Chondrocyte (in vitro differentiated cells): ENCODE measurements at regions not wholly inside any gene's neighbourhood (a gene's known extent, or its start where the extent isn't known, plus 50 kb on each side); places are given as distances from the start of the nearest gene placed in this dataset.

ENCODE experiments used
- DNase-seq: peaks from one replicate; pipeline ENCODE4 v3.0.0; 2021; ENCODE audit warnings: mixed read lengths, low spot score
- H3K27ac Mint-ChIP-seq: one replicate; pipeline ENCODE4 v1.8.0; 2021; ENCODE audit warnings: mild to moderate bottlenecking, moderate library complexity, mixed read lengths; ENCODE audit not compliant: unreplicated experiment
- H3K27me3 Mint-ChIP-seq: 2 replicates; pipeline ENCODE4 v1.8.0; 2021; ENCODE audit warnings: low read depth, mixed read lengths
- H3K36me3 Mint-ChIP-seq: 2 replicates; pipeline ENCODE4 v1.8.0; 2021; ENCODE audit warnings: low read depth, mixed read lengths
- H3K4me1 Mint-ChIP-seq: 2 replicates; pipeline ENCODE4 v1.8.0; 2021; ENCODE audit warnings: low read depth, mild to moderate bottlenecking, mixed read lengths
- H3K4me3 Mint-ChIP-seq: one replicate; pipeline ENCODE4 v1.8.0; 2021; ENCODE audit warnings: mild to moderate bottlenecking, moderate library complexity, mixed read lengths; ENCODE audit not compliant: unreplicated experiment
- H3K9me3 Mint-ChIP-seq: 2 replicates; pipeline ENCODE4 v1.8.0; 2021; ENCODE audit warnings: low read depth, mixed read lengths
- TF ChIP-seq, protein P1 (sequence below): fragments of 200-600 bp; sonication (generic); IDR thresholded peaks from 2 replicates; pipeline ENCODE4 v1.5.0; 2021; ENCODE audit warnings: antibody characterized with exemption, mild to moderate bottlenecking, moderate library complexity

DNA sequence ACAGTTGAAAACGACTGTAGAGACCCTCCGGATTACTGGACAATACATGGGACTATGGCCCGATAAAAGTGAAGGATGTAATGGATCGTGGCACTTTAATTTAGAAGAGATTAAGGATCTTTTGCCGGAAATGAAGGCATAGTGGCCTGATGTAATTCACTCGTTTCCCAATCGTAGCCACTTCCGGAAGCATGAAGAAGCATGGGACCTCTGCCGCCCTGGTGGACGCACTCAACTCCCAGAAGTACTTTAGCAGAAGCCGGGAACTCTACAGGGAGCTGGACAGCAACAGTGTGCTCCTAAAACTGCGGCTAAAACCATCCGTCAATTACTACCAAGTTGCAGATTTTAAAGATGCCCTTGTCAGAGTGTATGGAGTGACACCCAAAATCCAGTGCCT lies 59.6 kb upstream of the NUPR2 start:
- H3K4me1 Mint-ChIP-seq: no peaks in the 10 kb centered on the region
- H3K9me3 Mint-ChIP-seq: peaks cover 36% of the 10 kb centered on the region
- DNase-seq: no peak

DNA sequence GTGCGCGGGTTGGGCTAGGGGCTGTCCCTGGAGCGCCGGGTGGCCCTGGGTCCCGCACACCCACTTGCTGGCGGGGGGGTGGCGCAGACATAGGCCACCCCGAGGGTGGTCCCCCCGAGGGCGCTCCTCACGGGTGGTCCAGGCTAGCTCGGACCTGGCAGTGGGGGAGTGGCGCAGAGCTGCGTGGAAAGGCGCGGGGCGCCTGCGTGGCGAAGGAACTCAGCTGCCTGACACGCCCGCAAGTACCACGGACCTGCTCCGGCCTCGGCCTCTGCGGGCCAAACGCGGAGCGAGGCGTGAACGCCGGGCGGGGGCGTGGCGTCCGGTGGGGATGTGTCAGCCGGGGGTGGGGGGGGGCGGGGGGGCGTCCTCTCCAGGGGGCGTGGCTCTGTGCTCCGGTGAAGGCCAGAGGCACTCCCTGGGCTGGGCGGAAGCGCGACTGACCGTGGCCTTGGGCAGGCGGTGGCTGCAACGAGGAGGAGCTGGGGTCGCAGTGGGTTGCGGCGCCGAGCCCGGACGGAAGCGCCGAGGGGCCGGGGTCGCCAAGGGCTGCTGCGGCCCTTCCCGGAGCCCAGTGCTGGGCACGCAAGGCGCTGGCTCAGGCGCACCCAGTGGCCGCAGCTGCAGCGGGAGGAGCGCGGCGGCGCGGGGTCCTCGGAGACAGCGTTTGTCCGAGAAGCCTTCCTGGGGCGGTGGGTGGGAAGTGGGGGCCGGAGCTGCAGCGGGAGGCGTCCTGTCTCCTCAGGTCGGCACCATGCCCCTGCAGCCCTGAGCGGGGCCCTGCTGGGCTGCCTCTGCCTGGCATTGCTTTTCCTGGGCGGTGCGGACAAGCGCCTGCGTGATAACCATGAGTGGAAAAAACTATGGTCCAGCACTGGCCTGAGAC lies 58.9 kb upstream of the NUPR2 start:
- DNase-seq: no peak
- no peaks in the 10 kb centered on the region for H3K27me3 Mint-ChIP-seq
- H3K4me1 Mint-ChIP-seq: no peaks in the 10 kb centered on the region
- H3K36me3 Mint-ChIP-seq: no peaks in the 10 kb centered on the region
- H3K27ac Mint-ChIP-seq: no peak overlapping the region
- H3K4me3 Mint-ChIP-seq: no peak overlapping the region
- peaks cover 39% of the 10 kb centered on the region for H3K9me3 Mint-ChIP-seq
- TF ChIP-seq, protein P1, sequence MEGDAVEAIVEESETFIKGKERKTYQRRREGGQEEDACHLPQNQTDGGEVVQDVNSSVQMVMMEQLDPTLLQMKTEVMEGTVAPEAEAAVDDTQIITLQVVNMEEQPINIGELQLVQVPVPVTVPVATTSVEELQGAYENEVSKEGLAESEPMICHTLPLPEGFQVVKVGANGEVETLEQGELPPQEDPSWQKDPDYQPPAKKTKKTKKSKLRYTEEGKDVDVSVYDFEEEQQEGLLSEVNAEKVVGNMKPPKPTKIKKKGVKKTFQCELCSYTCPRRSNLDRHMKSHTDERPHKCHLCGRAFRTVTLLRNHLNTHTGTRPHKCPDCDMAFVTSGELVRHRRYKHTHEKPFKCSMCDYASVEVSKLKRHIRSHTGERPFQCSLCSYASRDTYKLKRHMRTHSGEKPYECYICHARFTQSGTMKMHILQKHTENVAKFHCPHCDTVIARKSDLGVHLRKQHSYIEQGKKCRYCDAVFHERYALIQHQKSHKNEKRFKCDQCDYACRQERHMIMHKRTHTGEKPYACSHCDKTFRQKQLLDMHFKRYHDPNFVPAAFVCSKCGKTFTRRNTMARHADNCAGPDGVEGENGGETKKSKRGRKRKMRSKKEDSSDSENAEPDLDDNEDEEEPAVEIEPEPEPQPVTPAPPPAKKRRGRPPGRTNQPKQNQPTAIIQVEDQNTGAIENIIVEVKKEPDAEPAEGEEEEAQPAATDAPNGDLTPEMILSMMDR: no peak

More for the DNA sequence above, 59.6 kb upstream of the NUPR2 start:
- Mint-ChIP-seq H3K36me3 (no peaks in the 10 kb centered on the region), H3K27ac (no peak overlapping the region), H3K4me3 (no peak overlapping the region), H3K27me3 (no peaks in the 10 kb centered on the region)
- TF ChIP-seq, protein P1: no peak

DNA sequence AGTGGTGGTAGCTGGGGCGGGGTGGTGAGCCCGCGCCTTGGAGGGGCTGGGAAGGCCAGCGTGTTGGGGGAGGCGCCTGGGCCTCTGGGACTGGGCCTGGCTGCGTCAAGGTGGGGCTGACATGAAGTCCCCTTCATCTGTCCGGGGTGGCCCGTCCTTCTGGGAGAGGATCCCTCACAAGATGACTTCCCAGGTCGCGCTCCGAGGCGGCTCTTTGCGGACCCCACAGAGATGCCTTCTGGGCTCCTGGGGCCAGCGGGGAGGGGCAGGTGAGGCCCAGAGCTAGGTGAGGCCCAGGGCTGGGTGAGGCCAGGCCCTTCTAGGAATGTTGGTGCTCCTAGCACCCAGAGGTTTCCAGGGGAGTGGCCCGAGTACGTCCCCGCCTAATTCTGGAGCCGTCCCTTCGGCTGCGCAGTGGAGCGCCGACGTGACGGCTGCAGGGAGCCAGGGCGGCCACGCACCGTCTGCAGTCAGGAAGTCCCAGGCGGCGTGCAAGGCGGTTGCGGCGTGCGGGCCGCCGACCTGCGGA lies 58.2 kb upstream of the NUPR2 start:
- no peaks in the 10 kb centered on the region for H3K27me3 Mint-ChIP-seq

More for the DNA sequence above, 58.2 kb upstream of the NUPR2 start:
- no peaks in the 10 kb centered on the region for H3K36me3 Mint-ChIP-seq
- TF ChIP-seq, protein P1: no peak
- H3K9me3 Mint-ChIP-seq: peaks cover 38% of the 10 kb centered on the region
- H3K4me3 Mint-ChIP-seq: no peak overlapping the region
- peak; percentile 88 for DNase-seq
- no peak overlapping the region for H3K27ac Mint-ChIP-seq
- H3K4me1 Mint-ChIP-seq: no peaks in the 10 kb centered on the region
